NCI-H1048 (cell line): ENCODE measurements at regions not wholly inside any gene's neighbourhood (a gene's known extent, or its start where the extent isn't known, plus 50 kb on each side); places are given as distances from the start of the nearest gene placed in this dataset.

ENCODE experiments used
- DNase-seq: peaks from one replicate; lab custom pipeline; 2025; lab: John Stamatoyannopoulos, UW

GRCh38 chr6:85193339-85193738, 256.5 kb upstream of the NT5E start:
- no peak for DNase-seq

GRCh38 chr6:85192596-85192995, 257.3 kb upstream of the NT5E start:
- DNase-seq, result no peak

GRCh38 chr6:85192186-85192585, 257.7 kb upstream of the NT5E start:
- no peak for DNase-seq

- no peak for DNase-seq
These were observed 258.2 kb upstream of the NT5E start for GRCh38 chr6:85191656-85192055.

GRCh38 chr6:85186546-85187175, 263.2 kb upstream of the NT5E start:
- DNase-seq, result no peak

GRCh38 chr6:85185977-85186376, 263.9 kb upstream of the NT5E start:
- DNase-seq, result no peak

GRCh38 chr6:85183841-85184240, 266.0 kb upstream of the NT5E start:
- DNase-seq, result no peak

GRCh38 chr6:85172705-85173104, 277.2 kb upstream of the NT5E start:
- no peak for DNase-seq

GRCh38 chr6:85172161-85172560, 277.7 kb upstream of the NT5E start:
- no peak for DNase-seq

GRCh38 chr6:85169189-85169588, 280.7 kb upstream of the NT5E start:
- no peak for DNase-seq

- no peak for DNase-seq
These were observed 281.7 kb upstream of the NT5E start for GRCh38 chr6:85168146-85168545.

GRCh38 chr6:85166114-85166741, 283.7 kb upstream of the NT5E start:
- no peak for DNase-seq

GRCh38 chr6:85163156-85164080, 286.5 kb upstream of the NT5E start:
- no peak for DNase-seq

GRCh38 chr6:85157311-85157710, 292.6 kb upstream of the NT5E start:
- no peak for DNase-seq

- DNase-seq, result no peak
These were observed 306.2 kb upstream of the NT5E start for GRCh38 chr6:85143676-85144075.

GRCh38 chr6:85137865-85138264, 312.0 kb upstream of the NT5E start:
- DNase-seq, result no peak

GRCh38 chr6:85136310-85136709, 313.6 kb upstream of the NT5E start:
- no peak for DNase-seq

GRCh38 chr6:85135376-85136094, 314.3 kb upstream of the NT5E start:
- DNase-seq, result no peak

GRCh38 chr6:85134172-85134571, 315.7 kb upstream of the NT5E start:
- DNase-seq, result no peak

GRCh38 chr6:85132091-85132490, 317.8 kb upstream of the NT5E start:
- no peak for DNase-seq

- no peak for DNase-seq
These were observed 319.1 kb upstream of the NT5E start for GRCh38 chr6:85130743-85131142.

GRCh38 chr6:85129881-85130280, 320.0 kb upstream of the NT5E start:
- DNase-seq, result no peak
